Fibroblast of lung (primary cell): ENCODE measurements at regions not wholly inside any gene's neighbourhood (a gene's known extent, or its start where the extent isn't known, plus 50 kb on each side); places are given as distances from the start of the nearest gene placed in this dataset.

Experiments used
- CTCF ChIP-seq, 2 donors: IDR thresholded peaks in 1 of 2; conservative IDR thresholded peaks in 1 of 2; 1 replicate in 1 of 2; 2 replicates in 1 of 2; pipeline ENCODE4 v1.5.1; 2011 to 2012; ENCODE audit warnings: low read length in 2 of 2, control low read depth in 1 of 2, inconsistent platforms in 1 of 2, low read depth in 1 of 2, mild to moderate bottlenecking in 1 of 2
- EZH2 ChIP-seq: IDR thresholded peaks from 2 replicates; pipeline ENCODE4 v1.5.1; 2012; ENCODE audit warnings: low read length, control low read depth, mild to moderate bottlenecking; ENCODE audit errors: missing control alignments

- TF ChIP-seq CTCF (conservative IDR thresholded peaks at IDR 0.05 in 1 of 2, IDR thresholded peaks at IDR 0.05 in 1 of 2; ENCODE audit: low read depth in 1 of 2, low read length in 2 of 2) (no peak), EZH2 (no peak)
These were observed 319.2 kb downstream of the CDC14C start for GRCh38 chr7:49243521-49243920.
